ENCODE measurements at regions not wholly inside any gene's neighbourhood (a gene's known extent, or its start where the extent isn't known, plus 50 kb on each side); places are given as distances from the start of the nearest gene placed in this dataset.

- TF ChIP-seq CTCF (IDR thresholded peaks at IDR 0.05) (no peak), POLR2A (IDR thresholded peaks at IDR 0.05) (no peak)
Observed at GRCh38 chr22:48682504-48682903, 1145.2 kb downstream of the BRD1 start.

Measured in heart left ventricle (tissue), 13 donors.